ENCODE measurements at regions not wholly inside any gene's neighbourhood (a gene's known extent, or its start where the extent isn't known, plus 50 kb on each side); places are given as distances from the start of the nearest gene placed in this dataset.
"Not testable (repeated sequence)": the region's sequence is repeated elsewhere in the genome, so short reads cannot be mapped to it uniquely, and the experiment has no call there.

GRCh38 chr9:71504636-71505035 is 263.7 kb downstream of the CEMIP2 start:
- DNase-seq, result no peak

- no peak for DNase-seq
These were observed 269.6 kb downstream of the CEMIP2 start for GRCh38 chr9:71498691-71499090.

- DNase-seq, result no peak
These were observed 277.5 kb downstream of the CEMIP2 start for GRCh38 chr9:71490810-71491209.

GRCh38 chr9:71487061-71487460 is 281.3 kb downstream of the CEMIP2 start:
- DNase-seq, result no peak

- DNase-seq, result no peak
These were observed 283.0 kb downstream of the CEMIP2 start for GRCh38 chr9:71485326-71485725.

- no peak for DNase-seq
These were observed 284.9 kb downstream of the CEMIP2 start for GRCh38 chr9:71483436-71483835.

- no peak for DNase-seq
These were observed 288.7 kb downstream of the CEMIP2 start for GRCh38 chr9:71479621-71480020.

GRCh38 chr9:71472400-71472799 is 295.9 kb downstream of the CEMIP2 start:
- no peak for DNase-seq

- no peak for DNase-seq
These were observed 302.9 kb downstream of the CEMIP2 start for GRCh38 chr9:71465392-71465791.

GRCh38 chr9:71459082-71459481 is 309.2 kb downstream of the CEMIP2 start:
- no peak for DNase-seq

- DNase-seq, result peak; percentile 58
These were observed 321.6 kb downstream of the CEMIP2 start for GRCh38 chr9:71446473-71447411.

GRCh38 chr9:71446106-71446472 is 322.2 kb downstream of the CEMIP2 start:
- DNase-seq, result no peak

GRCh38 chr9:71442937-71443336 is 321.5 kb upstream of the TRPM3 start:
- DNase-seq, result no peak

- DNase-seq, result no peak
These were observed 319.8 kb upstream of the TRPM3 start for GRCh38 chr9:71441266-71441665.

- no peak for DNase-seq
These were observed 310.5 kb upstream of the TRPM3 start for GRCh38 chr9:71431931-71432330.

- not testable (repeated sequence) for DNase-seq
These were observed 285.9 kb upstream of the TRPM3 start for GRCh38 chr9:71407341-71407740.

- no peak for DNase-seq
These were observed 281.7 kb upstream of the TRPM3 start for GRCh38 chr9:71403106-71403505.

GRCh38 chr9:71393005-71393404 is 271.6 kb upstream of the TRPM3 start:
- DNase-seq, result no peak

- DNase-seq, result no peak
These were observed 262.9 kb upstream of the TRPM3 start for GRCh38 chr9:71384343-71384742.

- no peak for DNase-seq
These were observed 262.0 kb upstream of the TRPM3 start for GRCh38 chr9:71383308-71383940.

- DNase-seq, result no peak
These were observed 246.7 kb upstream of the TRPM3 start for GRCh38 chr9:71368157-71368556.

GRCh38 chr9:71364186-71364955 is 242.9 kb upstream of the TRPM3 start:
- DNase-seq, result no peak

GRCh38 chr9:71363286-71363961 is 242.0 kb upstream of the TRPM3 start:
- no peak for DNase-seq

Data from activated CD8-positive, alpha-beta memory T cell treated with anti-CD3 and anti-CD28 coated beads for 24 hours (primary cell).